ENCODE measurements at regions not wholly inside any gene's neighbourhood (a gene's known extent, or its start where the extent isn't known, plus 50 kb on each side); places are given as distances from the start of the nearest gene placed in this dataset.

DNA sequence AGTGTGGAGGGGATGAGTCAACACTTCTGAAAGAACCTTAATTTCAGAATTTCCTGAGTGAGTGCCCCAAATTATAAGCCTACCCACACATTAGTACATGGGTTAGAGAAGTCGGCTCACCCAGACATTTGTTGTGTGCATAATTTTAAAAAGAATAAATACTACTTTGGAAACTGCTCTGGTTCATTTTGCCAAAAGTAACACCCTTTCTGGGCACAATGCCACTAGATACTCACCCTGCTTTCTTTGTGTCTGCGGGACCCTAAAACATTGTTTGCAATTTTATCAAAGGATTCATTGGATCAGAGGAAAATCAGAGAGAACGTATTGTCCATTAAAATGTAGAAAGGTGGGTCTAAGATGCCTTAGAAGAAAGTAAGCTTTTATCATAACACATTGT lies 245.5 kb upstream of the NRP1 start:
- H3K79me1 ChIP-seq (ENCODE audit: low read depth, low read length) = no peaks in the 10 kb centered on the region
- WGBS, 2 experiments (ENCODE audit: extremely low coverage in 1 of 2, insufficient coverage in 1 of 2, insufficient read length in 1 of 2, insufficient replicate concordance in 2 of 2, low coverage in 1 of 2, low lambda C conversion rate in 2 of 2, missing lambda C conversion rate in 1 of 2) = 84% methylated on average over 3 of the region's 3 CpGs; no CpG with 5 or more reads in 1 of the 2 experiments
- FAIRE-seq = no peak

More for the DNA sequence above, 245.5 kb upstream of the NRP1 start:
- POLR2A ChIA-PET (ENCODE audit: partially characterized antibody) = no interaction called here
- no peak for DNase-seq (ENCODE audit: low read depth in 1 of 2, low spot score in 2 of 2)
- Histone ChIP-seq H4K5ac (ENCODE audit: insufficient read length, low read depth, low read length) (no peak overlapping the region), H3K56ac (replicated peaks; ENCODE audit: insufficient read length, low read depth, low read length) (no peak overlapping the region), H2AFZ (ENCODE audit: low read length) (no peak overlapping the region), H2BK5ac (ENCODE audit: low read depth, low read length) (no peak overlapping the region), H2BK15ac (ENCODE audit: low read length) (no peak overlapping the region), H3K23me2 (ENCODE audit: low read depth, low read length) (no peaks in the 10 kb centered on the region), H4K8ac (ENCODE audit: extremely low read depth, insufficient read depth, low read length) (no peak overlapping the region), H3K18ac (ENCODE audit: extremely low read depth, low read length) (no peak overlapping the region), H3K4me3 (ENCODE audit: extremely low read depth in 1 of 4, insufficient read depth in 2 of 4, low read depth in 3 of 4, low read length in 4 of 4) (no peak overlapping the region), H3K36me3 (ENCODE audit: control insufficient read depth in 2 of 4, insufficient read depth in 4 of 4, low read length in 3 of 4) (no peaks in the 10 kb centered on the region), H2BK12ac (ENCODE audit: low read depth, low read length) (no peak overlapping the region), H3K9me3 (ENCODE audit: insufficient read depth in 2 of 2, low read depth in 1 of 2, low read length in 1 of 2) (no peaks in the 10 kb centered on the region), H3K27me3 (replicated peaks in 1 of 4; ENCODE audit: control insufficient read depth in 3 of 4, extremely low read depth in 1 of 4, insufficient read depth in 3 of 4, low read length in 3 of 4) (no peaks in the 10 kb centered on the region), H3K4ac (replicated peaks; ENCODE audit: insufficient read length, low read depth, low read length) (no peak overlapping the region), H3K14ac (ENCODE audit: insufficient read length) (no peak overlapping the region), H4K20me1 (replicated peaks in 1 of 2; ENCODE audit: control insufficient read depth in 1 of 2, insufficient read depth in 2 of 2, low read length in 2 of 2) (peaks cover 0 to 1% of the 10 kb centered on the region in 2 experiments), H2AK5ac (ENCODE audit: low read depth, low read length) (no peak overlapping the region), H4K91ac (replicated peaks; ENCODE audit: insufficient read length, low read length) (no peak overlapping the region), H2BK20ac (ENCODE audit: low read length) (no peak overlapping the region), H2BK120ac (replicated peaks; ENCODE audit: low read depth, low read length) (no peak overlapping the region), H3K23ac (ENCODE audit: insufficient read length) (no peak overlapping the region), H3K79me2 (ENCODE audit: control insufficient read depth in 1 of 2, insufficient read depth in 2 of 2, low read length in 2 of 2) (no peaks in the 10 kb centered on the region), H3K9ac (replicated peaks in 1 of 4; ENCODE audit: extremely low read depth in 1 of 4, low read depth in 3 of 4, low read length in 3 of 4) (no peak overlapping the region), H3K27ac (ENCODE audit: low read depth, low read length) (no peak overlapping the region), H3K4me1 (replicated peaks in 1 of 4; ENCODE audit: control insufficient read depth in 3 of 4, insufficient read depth in 4 of 4, low read length in 3 of 4) (no peaks in the 10 kb centered on the region), H3K4me2 (ENCODE audit: insufficient read depth in 1 of 2, low read depth in 2 of 2, low read length in 2 of 2) (no peak overlapping the region)
- CTCF ChIA-PET (ENCODE audit: partially characterized antibody) = no interaction called here
- TF ChIP-seq JUN (IDR thresholded peaks at IDR 0.05; ENCODE audit: low read depth, low read length) (no peak), RBBP5 (IDR thresholded peaks at IDR 0.05; ENCODE audit: borderline replicate concordance, low read depth, low read length) (no peak), KDM4A (IDR thresholded peaks at IDR 0.05; ENCODE audit: low read depth, low read length, severe bottlenecking) (no peak), CEBPB (IDR thresholded peaks at IDR 0.05; ENCODE audit: low read depth, low read length) (no peak)

Measured in H1 (cell line).